Vagina (tissue), 2 donors: ENCODE measurements at regions not wholly inside any gene's neighbourhood (a gene's known extent, or its start where the extent isn't known, plus 50 kb on each side); places are given as distances from the start of the nearest gene placed in this dataset.

Experiments
- CTCF ChIP-seq, 3 experiments: fragments of 450-650 bp in 2 of 3; fragments of 200-600 bp in 1 of 3; sonication (generic) in 1 of 3; IDR thresholded peaks; one replicate each; pipeline ENCODE4 v1.5.1; 2017 to 2019; ENCODE audit warnings: antibody characterized with exemption in 3 of 3, mild to moderate bottlenecking in 2 of 3, moderate library complexity in 2 of 3
- POLR2AphosphoS5 ChIP-seq, 2 donors: sonication (generic); formaldehyde crosslinking; IDR thresholded peaks; one replicate each; pipeline ENCODE4 v1.9.0; 2017; ENCODE audit warnings: antibody characterized with exemption in 2 of 2, mild to moderate bottlenecking in 2 of 2, low read depth in 1 of 2; ENCODE audit not compliant: insufficient read depth in 1 of 2

GRCh38 chr10:111996103-111996502 lies 187.5 kb downstream of the GPAM start:
- no peak for TF ChIP-seq CTCF (IDR thresholded peaks at IDR 0.05)
- TF ChIP-seq POLR2AphosphoS5 (IDR thresholded peaks at IDR 0.05; ENCODE audit: insufficient read depth in 1 of 2, low read depth in 1 of 2) = no peak
